ENCODE measurements at regions not wholly inside any gene's neighbourhood (a gene's known extent, or its start where the extent isn't known, plus 50 kb on each side); places are given as distances from the start of the nearest gene placed in this dataset.

DNA sequence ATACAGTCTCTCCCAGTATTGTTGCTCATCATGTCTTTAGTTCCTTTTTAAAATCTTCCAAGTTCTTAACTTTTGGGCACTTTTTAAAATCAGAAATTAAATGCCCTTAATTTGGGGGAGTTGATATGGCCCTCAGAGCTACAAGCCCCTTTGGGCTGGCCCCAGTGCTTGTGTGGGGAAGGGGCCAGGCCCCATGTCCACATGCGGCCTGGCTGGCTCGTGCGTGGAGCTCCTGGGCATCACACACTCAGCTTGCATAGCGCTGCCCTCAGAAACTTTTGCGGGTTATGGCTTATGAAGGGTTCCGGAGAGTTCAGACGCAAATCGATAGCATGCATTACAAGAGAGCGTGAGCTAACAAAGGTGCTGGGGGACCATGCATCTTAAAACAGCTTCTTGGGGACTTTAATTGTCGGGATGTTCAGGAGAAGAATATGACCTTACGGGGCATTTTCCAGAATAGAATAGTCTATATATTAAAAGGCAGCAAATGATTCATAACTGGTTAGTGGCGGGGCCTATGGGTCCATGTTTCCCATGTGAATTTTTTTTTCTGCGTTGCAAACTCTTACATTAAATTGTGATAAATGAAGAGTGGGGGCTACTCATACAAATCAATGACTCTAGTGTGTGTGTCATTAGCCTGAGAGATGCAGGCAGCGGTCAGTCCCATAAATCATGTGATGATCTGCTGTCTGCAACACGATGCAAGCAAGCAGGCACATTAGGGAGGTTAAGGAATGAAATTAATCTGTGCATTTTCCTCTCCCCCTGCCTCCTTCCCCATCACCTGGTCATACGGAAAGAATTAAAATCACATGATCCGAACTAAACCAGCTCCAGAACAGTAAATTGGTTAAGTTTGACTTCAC, 185.8 kb upstream of the TSHZ3 start:
- ATAC-seq, result no peak
- H3K4me3 ChIP-seq (replicated peaks in 1 of 3; ENCODE audit: insufficient read depth in 1 of 3, low read depth in 2 of 3, low read length in 3 of 3), result no peak overlapping the region
- no peaks in the 10 kb centered on the region for H3K27me3 ChIP-seq (ENCODE audit: control insufficient read depth in 1 of 2, insufficient read depth in 2 of 2, low read length in 2 of 2)
- WGBS (ENCODE audit: low lambda C conversion rate), result 31% methylated on average over 17 of the region's 17 CpGs
- in situ Hi-C loops (cut with HindIII; ENCODE audit: extremely low pct_ligation_motif_present, low pct_unique_long_range_greater_than_20kb) (no loop called here), intact Hi-C loops (cut with micrococcal nuclease; ENCODE audit: unreplicated experiment) (no loop called here)
- FAIRE-seq, result no peak
- no peak overlapping the region for H3K27ac ChIP-seq (ENCODE audit: extremely low read length, insufficient read depth, low read length)
- DNase-seq (ENCODE audit: low spot score), result no peak
- TF ChIP-seq, protein P1, sequence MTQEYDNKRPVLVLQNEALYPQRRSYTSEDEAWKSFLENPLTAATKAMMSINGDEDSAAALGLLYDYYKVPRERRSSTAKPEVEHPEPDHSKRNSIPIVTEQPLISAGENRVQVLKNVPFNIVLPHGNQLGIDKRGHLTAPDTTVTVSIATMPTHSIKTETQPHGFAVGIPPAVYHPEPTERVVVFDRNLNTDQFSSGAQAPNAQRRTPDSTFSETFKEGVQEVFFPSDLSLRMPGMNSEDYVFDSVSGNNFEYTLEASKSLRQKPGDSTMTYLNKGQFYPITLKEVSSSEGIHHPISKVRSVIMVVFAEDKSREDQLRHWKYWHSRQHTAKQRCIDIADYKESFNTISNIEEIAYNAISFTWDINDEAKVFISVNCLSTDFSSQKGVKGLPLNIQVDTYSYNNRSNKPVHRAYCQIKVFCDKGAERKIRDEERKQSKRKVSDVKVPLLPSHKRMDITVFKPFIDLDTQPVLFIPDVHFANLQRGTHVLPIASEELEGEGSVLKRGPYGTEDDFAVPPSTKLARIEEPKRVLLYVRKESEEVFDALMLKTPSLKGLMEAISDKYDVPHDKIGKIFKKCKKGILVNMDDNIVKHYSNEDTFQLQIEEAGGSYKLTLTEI (CRISPR knock-in tag; conservative IDR thresholded peaks at IDR 0.05), result no peak
- TF ChIP-seq ARID2 (CRISPR knock-in tag; IDR thresholded peaks at IDR 0.05; ENCODE audit: borderline replicate concordance), result no peak
- POLR2A ChIA-PET, result no interaction called here
- H3K36me3 ChIP-seq (replicated peaks in 1 of 2; ENCODE audit: control insufficient read depth in 1 of 2, insufficient read depth in 2 of 2, low read length in 2 of 2), result no peaks in the 10 kb centered on the region
- CTCF ChIA-PET (ENCODE audit: low intra/inter-chr PET ratio, low total read pairs), result no interaction called here
- no peaks in the 10 kb centered on the region for H4K20me1 ChIP-seq (ENCODE audit: insufficient read depth, low read length)
- H3K79me2 ChIP-seq (ENCODE audit: insufficient read depth, low read length), result no peaks in the 10 kb centered on the region
- H3K4me2 ChIP-seq (ENCODE audit: low read depth, low read length), result no peak overlapping the region
- no peaks in the 10 kb centered on the region for H3K4me1 ChIP-seq (ENCODE audit: insufficient read depth, low read length)
- no TSS peak for BruUV-seq (replicated peaks)
- peaks cover 77% of the 10 kb centered on the region for H3K9me3 ChIP-seq (ENCODE audit: low read length)
- no peak overlapping the region for H2AFZ ChIP-seq (ENCODE audit: low read length)
- no peak overlapping the region for H3K9ac ChIP-seq (ENCODE audit: insufficient read depth, low read depth, low read length)

DNA sequence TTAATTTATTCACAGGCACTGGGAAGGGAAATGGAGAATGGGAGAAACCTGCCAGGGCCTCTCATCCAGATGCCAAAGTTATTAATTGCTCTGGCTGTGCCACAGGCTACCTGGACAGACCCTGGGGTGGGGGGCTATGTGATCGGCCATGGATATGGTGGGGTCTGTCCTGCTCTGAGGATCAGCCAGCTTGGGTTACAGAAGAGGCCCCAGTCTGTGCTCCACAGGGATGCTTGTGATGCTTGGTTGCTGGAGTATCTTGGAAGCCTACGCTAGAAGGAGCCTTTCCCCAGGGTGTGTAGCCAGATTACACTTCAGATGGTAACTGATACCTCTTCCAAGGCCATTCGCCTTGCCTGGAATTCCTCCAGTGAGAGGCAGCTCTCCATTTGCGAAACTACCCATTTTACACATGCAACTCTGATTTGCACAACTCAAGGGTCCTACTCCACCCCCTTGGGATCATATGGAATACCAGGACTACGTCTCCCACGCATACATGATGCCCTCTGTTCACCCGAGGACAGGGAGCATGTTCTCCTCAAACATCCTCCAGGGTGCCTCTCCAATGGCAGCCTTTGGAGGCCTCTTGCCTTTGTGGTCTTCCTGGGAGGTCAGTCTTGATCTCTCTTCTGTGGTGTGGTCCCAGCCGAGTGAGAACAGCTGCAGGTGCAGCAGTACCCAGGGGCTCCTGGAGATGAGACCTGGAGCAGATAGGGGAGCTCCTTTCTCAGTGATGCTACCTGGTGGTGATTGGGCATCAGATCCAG, 186.6 kb upstream of the TSHZ3 start:
- CTCF ChIA-PET (ENCODE audit: low intra/inter-chr PET ratio, low total read pairs), result no interaction called here
- 0% methylated on average over 4 of the region's 8 CpGs for WGBS (ENCODE audit: low lambda C conversion rate)
- TF ChIP-seq, protein P2, sequence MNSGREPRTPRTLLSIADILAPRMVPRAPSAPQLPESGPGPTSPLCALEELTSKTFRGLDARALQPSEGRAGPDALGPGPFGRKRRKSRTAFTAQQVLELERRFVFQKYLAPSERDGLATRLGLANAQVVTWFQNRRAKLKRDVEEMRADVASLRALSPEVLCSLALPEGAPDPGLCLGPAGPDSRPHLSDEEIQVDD (CRISPR knock-in tag; IDR thresholded peaks at IDR 0.05; ENCODE audit: borderline replicate concordance), result no peak
- TF ChIP-seq, protein P3, sequence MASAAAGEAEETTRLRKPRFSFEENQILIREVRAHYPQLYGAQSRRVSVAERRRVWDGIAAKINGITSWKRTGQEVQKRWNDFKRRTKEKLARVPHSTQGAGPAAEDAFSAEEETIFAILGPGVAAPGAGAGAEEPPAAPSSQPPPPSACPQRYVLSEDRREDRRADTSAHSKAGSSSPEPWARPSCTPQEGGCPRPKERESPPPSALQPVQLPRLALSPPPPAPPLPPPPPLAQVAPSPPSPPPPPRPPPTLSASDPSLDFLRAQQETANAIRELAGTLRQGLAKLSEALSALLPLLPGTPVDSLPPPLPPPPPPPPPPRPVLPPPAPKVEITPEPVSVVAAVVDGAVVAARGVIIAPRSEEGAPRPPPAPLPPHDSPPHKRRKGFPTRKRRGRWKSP (CRISPR knock-in tag; IDR thresholded peaks at IDR 0.05), result no peak
- TF ChIP-seq, protein P4, sequence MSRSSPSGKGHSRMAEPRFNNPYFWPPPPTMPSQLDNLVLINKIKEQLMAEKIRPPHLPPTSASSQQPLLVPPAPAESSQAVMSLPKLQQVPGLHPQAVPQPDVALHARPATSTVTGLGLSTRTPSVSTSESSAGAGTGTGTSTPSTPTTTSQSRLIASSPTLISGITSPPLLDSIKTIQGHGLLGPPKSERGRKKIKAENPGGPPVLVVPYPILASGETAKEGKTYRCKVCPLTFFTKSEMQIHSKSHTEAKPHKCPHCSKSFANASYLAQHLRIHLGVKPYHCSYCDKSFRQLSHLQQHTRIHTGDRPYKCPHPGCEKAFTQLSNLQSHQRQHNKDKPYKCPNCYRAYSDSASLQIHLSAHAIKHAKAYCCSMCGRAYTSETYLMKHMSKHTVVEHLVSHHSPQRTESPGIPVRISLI (CRISPR knock-in tag; IDR thresholded peaks at IDR 0.05; ENCODE audit: borderline replicate concordance), result no peak
- TF ChIP-seq, protein P5, sequence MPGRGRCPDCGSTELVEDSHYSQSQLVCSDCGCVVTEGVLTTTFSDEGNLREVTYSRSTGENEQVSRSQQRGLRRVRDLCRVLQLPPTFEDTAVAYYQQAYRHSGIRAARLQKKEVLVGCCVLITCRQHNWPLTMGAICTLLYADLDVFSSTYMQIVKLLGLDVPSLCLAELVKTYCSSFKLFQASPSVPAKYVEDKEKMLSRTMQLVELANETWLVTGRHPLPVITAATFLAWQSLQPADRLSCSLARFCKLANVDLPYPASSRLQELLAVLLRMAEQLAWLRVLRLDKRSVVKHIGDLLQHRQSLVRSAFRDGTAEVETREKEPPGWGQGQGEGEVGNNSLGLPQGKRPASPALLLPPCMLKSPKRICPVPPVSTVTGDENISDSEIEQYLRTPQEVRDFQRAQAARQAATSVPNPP (CRISPR knock-in tag; IDR thresholded peaks at IDR 0.05), result no peak
- TF ChIP-seq KAT2B (IDR thresholded peaks at IDR 0.05; ENCODE audit: borderline replicate concordance, low read depth, low read length) (no peak), ZMYM3 (CRISPR knock-in tag; IDR thresholded peaks at IDR 0.05) (no peak)

More for the DNA sequence above, 186.6 kb upstream of the TSHZ3 start:
- H3K4me1 ChIP-seq (ENCODE audit: insufficient read depth, low read length), result no peaks in the 10 kb centered on the region
- POLR2A ChIA-PET, result no interaction called here
- intact Hi-C loops (cut with micrococcal nuclease; ENCODE audit: unreplicated experiment) (no loop called here), in situ Hi-C loops (cut with HindIII; ENCODE audit: extremely low pct_ligation_motif_present, low pct_unique_long_range_greater_than_20kb) (no loop called here)
- H3K9ac ChIP-seq (ENCODE audit: insufficient read depth, low read depth, low read length), result no peak overlapping the region
- no peak for ATAC-seq
- no peak overlapping the region for H2AFZ ChIP-seq (ENCODE audit: low read length)
- H3K4me3 ChIP-seq (replicated peaks in 1 of 3; ENCODE audit: insufficient read depth in 1 of 3, low read depth in 2 of 3, low read length in 3 of 3), result no peak overlapping the region
- H3K9me3 ChIP-seq (ENCODE audit: low read length), result peaks cover 77% of the 10 kb centered on the region
- no peaks in the 10 kb centered on the region for H3K27me3 ChIP-seq (ENCODE audit: control insufficient read depth in 1 of 2, insufficient read depth in 2 of 2, low read length in 2 of 2)
- H3K27ac ChIP-seq (ENCODE audit: extremely low read length, insufficient read depth, low read length), result no peak overlapping the region
- H3K36me3 ChIP-seq (replicated peaks in 1 of 2; ENCODE audit: control insufficient read depth in 1 of 2, insufficient read depth in 2 of 2, low read length in 2 of 2), result no peaks in the 10 kb centered on the region
- no peak for DNase-seq (ENCODE audit: low spot score)
- no peaks in the 10 kb centered on the region for H3K79me2 ChIP-seq (ENCODE audit: insufficient read depth, low read length)
- no peak overlapping the region for H3K4me2 ChIP-seq (ENCODE audit: low read depth, low read length)
- FAIRE-seq, result no peak
- BruUV-seq (replicated peaks), result no TSS peak
- no peaks in the 10 kb centered on the region for H4K20me1 ChIP-seq (ENCODE audit: insufficient read depth, low read length)

Data from HepG2 (cell line).